Epithelial cell of proximal tubule (primary cell): ENCODE measurements at regions not wholly inside any gene's neighbourhood (a gene's known extent, or its start where the extent isn't known, plus 50 kb on each side); places are given as distances from the start of the nearest gene placed in this dataset.

ENCODE experiments used
- DNase-seq: peaks from one replicate; pipeline ENCODE4 v3.0.0-alpha.2; 2011; ENCODE audit warnings: low read depth
- H3K4me3 ChIP-seq: 2 replicates; pipeline ENCODE4 v1.5.1; 2011; ENCODE audit warnings: low read depth, mild to moderate bottlenecking, low read length
- TF ChIP-seq, protein P1 (sequence below): conservative IDR thresholded peaks from 2 replicates; pipeline ENCODE4 v1.5.1; 2012; ENCODE audit warnings: low read depth, mild to moderate bottlenecking, low read length

DNA sequence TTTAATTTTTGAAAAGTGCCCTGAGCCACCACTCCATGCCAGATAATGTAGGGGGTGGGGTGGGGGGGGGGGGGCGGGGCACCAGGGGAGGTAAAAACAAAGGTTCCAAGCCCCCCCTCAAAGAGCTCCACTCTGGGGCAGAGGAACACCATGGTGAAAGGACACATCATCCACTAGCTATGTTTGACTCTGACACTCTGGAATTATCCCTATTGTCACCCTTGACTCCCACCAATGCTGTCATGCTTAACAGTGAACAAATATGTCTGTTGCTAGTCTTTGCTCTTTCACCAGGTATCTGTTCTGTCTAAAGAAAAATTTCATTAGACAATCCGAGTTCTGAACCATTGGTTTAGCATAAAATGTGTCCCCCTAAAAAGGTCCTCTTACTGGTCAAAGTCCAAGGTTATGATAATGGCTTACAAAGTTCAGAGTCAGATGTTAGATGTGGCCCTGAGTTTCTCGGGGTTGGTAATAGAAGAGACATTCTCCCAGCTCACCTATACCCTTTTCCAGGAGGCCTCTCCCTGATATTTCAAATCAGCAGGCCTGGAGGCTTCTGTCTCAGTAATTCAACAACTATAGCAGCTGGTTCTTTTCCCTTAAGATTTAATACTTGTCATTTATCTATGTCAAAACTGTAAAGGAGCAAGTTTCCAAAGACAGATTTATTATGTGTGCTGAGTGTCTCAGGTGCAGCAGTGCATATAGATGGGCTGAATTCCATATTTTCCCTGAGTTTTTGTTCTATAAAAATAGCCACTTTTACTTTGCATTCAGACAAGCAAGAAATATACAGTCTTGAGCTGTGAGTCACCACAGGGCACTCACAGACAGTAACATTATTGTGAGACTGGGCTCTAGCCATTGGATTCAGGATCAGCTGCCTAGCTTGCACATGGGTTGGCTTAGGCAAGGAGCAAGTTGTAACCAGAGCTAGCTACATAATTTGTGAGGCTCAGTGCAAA, 174.1 kb downstream of the CSNK2A3 start:
- no peak overlapping the region for H3K4me3 ChIP-seq
- DNase-seq, result peak; percentile 22
- TF ChIP-seq, protein P1, sequence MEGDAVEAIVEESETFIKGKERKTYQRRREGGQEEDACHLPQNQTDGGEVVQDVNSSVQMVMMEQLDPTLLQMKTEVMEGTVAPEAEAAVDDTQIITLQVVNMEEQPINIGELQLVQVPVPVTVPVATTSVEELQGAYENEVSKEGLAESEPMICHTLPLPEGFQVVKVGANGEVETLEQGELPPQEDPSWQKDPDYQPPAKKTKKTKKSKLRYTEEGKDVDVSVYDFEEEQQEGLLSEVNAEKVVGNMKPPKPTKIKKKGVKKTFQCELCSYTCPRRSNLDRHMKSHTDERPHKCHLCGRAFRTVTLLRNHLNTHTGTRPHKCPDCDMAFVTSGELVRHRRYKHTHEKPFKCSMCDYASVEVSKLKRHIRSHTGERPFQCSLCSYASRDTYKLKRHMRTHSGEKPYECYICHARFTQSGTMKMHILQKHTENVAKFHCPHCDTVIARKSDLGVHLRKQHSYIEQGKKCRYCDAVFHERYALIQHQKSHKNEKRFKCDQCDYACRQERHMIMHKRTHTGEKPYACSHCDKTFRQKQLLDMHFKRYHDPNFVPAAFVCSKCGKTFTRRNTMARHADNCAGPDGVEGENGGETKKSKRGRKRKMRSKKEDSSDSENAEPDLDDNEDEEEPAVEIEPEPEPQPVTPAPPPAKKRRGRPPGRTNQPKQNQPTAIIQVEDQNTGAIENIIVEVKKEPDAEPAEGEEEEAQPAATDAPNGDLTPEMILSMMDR, result no peak

DNA sequence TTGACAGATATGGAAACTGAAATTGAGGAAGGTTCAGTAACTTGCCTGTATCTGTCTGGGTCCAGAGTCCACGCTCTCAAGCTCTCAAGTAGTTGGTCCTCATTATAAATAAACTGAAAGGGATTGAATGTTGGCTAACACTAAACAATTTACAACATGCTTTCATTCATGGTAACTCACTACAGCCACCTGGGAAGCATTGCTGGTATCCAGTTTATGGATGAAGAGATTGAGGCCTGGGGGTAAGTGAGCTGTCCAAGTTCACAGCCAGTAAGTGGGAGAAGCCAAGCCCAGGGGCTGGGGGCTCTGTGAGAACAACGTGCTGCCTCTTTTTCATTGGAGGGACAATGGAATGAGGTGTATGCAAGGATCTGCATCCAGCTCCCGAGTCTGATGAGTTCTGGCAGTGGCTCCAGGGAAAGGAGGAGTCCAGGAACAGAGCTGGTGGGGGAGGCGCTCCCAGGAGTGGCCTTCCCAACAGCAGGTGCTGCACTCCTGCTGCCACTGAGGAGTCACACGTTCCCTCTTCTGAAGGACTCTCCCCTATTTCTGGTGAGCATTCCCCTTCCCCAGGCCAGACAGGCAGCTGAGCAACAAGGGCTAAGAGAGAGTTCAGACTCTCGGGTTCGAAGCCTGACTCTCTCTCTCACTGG, 175.8 kb downstream of the CSNK2A3 start:
- H3K4me3 ChIP-seq, result no peak overlapping the region
- TF ChIP-seq, protein P1, result no peak
- no peak for DNase-seq

DNA sequence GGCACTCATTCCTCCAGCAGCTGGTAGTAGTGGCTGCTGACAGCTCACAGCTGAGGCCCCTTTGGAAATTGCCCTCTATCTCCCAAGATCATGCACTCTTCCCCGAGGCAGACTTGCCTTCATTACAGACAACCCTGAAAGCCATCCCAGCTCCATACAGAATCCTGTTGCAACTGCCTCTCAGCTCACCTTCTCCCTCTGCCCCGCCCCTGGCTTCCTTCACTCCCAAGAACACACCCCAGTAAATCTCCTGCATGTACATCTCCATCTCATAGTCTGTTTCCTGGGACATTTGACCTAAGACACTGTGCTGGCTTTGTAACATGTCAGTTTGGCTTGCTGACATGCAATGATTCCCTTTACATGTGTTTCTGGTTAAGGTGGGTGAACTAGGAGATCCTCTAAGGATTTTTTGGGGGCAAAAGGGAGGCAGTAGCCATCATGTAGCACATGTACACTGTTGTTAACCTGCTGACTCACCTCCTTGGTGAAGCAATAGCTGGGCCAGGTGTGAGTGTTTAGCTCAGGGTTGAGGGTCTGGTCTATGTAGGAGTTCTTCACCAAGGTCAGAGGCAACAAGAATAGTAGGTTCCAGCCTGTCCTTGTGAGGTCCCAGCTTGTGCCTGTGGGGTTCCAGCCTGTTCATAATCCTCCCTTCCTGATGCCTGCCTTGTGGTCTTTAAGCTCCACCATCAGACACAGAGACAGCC, 179.6 kb downstream of the CSNK2A3 start:
- H3K4me3 ChIP-seq, result no peak overlapping the region
- DNase-seq, result no peak
- TF ChIP-seq, protein P1, result no peak

DNA sequence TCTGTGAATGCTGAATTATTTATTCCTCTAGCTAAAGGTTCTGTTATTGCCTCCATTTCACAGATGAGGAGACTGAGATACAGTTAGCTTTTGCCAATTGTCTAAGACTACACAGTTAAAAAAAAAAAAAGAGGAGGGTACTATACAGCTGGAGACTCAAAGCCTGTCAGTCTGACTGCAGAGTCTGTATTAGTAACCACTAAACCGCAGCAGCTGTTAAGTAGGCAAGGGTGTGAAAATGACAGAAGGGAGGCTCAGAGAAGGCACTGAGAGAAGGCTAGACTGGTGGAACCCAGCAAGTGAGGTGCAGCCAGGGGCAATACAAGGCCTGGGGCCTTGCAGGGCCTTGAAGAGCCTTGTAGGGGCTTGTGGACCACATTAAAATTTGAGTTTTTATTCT, 181.2 kb downstream of the CSNK2A3 start:
- DNase-seq, result no peak
- TF ChIP-seq, protein P1, result no peak

DNA sequence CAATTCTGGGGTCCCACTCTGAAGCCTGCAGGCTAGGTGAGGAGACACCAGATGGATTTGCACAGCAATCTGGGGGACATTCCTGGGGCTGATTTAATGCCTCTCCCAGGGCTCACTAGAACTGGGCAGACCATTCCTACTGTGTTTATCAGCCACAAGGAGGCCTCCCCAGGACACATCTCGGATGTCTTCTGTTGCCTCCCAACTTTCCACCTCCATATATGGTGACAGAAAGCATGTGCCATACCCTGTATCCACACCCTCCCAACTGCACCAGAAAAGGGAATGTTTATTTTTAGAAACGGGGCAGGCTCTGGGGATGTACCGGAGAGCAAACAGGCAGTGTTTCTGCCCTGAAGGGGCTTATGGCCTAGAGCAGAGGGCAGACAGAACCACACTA, 181.8 kb downstream of the CSNK2A3 start:
- no peak overlapping the region for H3K4me3 ChIP-seq
- TF ChIP-seq, protein P1, result no peak
- no peak for DNase-seq

More for the DNA sequence above, 181.2 kb downstream of the CSNK2A3 start:
- H3K4me3 ChIP-seq, result no peak overlapping the region

DNA sequence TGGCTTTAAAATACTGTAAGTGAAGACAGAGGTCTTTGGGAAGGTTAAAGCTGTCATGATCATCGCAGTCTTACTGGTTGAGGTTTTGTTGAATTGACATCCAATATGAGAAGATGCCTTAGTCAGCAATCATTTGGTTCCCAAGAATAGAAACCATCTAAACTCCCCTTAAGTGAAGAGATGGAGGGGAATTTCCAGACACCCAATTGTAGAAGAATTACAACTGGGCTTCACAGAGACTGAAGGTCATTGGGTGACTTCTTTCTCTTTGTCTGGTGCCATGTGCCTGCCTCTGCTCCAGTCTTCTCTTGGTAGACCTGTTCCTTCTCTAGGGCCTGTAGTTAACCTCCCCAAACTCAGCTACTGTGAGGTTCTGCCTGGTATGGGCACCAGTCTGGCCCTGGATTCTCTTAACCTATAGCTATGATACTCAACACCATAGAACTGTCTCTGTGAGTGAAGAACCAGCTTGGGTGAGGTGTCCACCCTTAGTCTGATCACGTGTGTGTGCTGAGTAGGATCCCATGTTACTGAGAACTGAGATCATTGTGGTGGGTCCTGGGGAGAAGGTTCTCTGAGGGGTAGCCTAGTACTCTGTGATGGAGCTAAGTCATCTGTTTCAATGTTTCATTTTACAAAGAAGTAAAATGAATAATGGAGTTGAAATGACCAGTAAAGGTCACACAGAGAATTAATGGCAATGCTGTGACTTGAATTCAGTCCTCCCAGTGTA, 182.5 kb downstream of the CSNK2A3 start:
- TF ChIP-seq, protein P1, result no peak
- no peak overlapping the region for H3K4me3 ChIP-seq
- no peak for DNase-seq
